ENCODE measurements at regions not wholly inside any gene's neighbourhood (a gene's known extent, or its start where the extent isn't known, plus 50 kb on each side); places are given as distances from the start of the nearest gene placed in this dataset.
"Not testable (repeated sequence)": the region's sequence is repeated elsewhere in the genome, so short reads cannot be mapped to it uniquely, and the experiment has no call there.

DNA sequence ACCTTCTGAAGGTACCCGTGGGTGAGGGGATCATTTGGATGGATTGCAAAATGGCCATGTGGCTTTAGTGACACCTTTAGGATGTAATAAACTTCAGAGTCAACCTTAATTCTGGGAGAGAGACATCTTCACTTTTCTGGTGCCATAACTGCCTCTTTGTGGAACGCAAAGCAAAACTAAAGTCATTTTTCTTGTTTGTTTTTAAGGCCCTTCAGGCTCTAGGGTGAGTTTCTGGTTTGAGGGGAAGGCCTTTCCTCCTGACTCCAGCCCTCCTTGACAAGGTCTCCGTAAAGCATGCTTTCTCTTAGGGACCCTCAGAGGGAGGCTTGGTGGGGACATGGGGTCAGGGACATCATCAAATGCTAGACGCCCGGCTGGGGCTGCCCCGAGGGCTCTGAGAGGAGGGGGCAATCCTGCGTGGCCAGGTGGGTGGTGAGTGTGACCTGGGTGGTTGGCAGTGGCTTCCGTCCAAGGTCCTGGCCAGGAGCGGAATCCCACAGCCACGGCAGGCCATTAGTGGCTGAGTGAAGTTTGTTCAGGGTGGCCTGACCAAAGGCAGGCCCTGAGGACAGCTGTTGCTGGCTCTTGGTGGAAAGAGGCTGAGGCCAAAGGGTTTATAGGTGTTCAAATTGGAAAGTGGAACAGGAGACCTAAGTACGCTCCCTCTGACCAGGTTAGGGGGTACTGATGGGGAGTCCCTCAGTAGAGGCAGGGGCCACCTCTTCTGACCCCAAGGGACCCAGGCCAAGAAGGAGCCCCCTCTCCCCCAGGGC is 112.2 kb downstream of the METRNL start:
- no peak for DNase-seq (ENCODE audit: low read depth)
- TF ChIP-seq, protein P1, sequence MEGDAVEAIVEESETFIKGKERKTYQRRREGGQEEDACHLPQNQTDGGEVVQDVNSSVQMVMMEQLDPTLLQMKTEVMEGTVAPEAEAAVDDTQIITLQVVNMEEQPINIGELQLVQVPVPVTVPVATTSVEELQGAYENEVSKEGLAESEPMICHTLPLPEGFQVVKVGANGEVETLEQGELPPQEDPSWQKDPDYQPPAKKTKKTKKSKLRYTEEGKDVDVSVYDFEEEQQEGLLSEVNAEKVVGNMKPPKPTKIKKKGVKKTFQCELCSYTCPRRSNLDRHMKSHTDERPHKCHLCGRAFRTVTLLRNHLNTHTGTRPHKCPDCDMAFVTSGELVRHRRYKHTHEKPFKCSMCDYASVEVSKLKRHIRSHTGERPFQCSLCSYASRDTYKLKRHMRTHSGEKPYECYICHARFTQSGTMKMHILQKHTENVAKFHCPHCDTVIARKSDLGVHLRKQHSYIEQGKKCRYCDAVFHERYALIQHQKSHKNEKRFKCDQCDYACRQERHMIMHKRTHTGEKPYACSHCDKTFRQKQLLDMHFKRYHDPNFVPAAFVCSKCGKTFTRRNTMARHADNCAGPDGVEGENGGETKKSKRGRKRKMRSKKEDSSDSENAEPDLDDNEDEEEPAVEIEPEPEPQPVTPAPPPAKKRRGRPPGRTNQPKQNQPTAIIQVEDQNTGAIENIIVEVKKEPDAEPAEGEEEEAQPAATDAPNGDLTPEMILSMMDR (IDR thresholded peaks at IDR 0.05; ENCODE audit: low read length, missing control alignments) = no peak
- no peak overlapping the region for H3K4me3 ChIP-seq (replicated peaks; ENCODE audit: low read depth, low read length)

DNA sequence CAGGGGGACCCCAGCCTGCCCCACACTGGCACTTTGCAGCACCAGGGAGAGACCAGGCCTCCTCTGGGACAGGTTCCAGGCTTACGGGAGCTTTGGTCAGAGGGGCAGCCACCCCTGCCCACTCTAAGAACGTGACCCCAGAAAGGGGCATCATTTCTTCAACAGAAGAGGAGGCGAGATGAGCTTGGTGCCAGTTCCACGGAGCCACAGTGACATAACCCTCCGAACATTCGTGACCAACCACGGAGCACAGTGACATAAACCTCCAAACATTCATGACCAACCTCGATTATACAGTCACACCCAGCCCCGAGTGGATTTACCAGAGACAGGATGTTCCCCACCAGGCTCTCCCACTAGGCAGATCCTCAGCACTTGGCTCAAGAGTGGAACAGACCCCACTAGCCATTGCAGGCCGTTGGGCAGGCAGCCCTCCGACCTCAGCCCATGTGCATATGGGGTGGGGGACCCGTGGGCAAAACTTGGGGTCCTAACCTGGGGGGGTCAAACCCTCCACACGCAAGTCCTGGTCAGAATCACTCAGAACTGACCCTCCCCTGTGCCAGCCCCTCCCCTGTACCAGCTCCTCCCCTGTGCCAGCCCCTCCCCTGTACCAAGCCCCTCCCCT is 112.9 kb downstream of the METRNL start:
- DNase-seq (ENCODE audit: low read depth) = no peak
- H3K4me3 ChIP-seq (replicated peaks; ENCODE audit: low read depth, low read length) = no peak overlapping the region
- TF ChIP-seq, protein P1 (IDR thresholded peaks at IDR 0.05; ENCODE audit: low read length, missing control alignments) = no peak

DNA sequence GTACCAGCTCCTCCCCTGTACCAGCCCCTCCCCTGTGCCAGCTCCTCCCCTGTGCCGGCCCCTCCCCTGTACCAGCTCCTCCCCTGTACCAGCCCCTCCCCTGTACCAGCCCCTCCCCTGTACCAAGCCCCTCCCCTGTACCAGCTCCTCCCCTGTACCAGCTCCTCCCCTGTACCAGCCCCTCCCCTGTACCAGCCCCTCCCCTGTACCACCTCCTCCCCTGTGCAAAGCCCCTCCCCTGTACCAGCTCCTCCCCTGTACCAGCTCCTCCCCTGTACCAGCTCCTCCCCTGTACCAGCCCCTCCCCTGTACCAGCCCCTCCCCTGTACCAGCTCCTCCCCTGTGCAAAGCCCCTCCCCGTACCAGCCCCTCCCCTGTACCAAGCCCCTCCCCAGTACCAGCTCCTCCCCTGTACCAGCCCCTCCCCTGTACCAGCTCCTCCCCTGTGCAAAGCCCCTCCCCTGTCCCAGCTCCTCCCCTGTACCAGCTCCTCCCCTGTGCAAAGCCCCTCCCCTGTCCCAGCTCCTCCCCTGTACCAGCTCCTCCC is 113.5 kb downstream of the METRNL start:
- not testable (repeated sequence) for DNase-seq (ENCODE audit: low read depth); H3K4me3 ChIP-seq (replicated peaks; ENCODE audit: low read depth, low read length)

DNA sequence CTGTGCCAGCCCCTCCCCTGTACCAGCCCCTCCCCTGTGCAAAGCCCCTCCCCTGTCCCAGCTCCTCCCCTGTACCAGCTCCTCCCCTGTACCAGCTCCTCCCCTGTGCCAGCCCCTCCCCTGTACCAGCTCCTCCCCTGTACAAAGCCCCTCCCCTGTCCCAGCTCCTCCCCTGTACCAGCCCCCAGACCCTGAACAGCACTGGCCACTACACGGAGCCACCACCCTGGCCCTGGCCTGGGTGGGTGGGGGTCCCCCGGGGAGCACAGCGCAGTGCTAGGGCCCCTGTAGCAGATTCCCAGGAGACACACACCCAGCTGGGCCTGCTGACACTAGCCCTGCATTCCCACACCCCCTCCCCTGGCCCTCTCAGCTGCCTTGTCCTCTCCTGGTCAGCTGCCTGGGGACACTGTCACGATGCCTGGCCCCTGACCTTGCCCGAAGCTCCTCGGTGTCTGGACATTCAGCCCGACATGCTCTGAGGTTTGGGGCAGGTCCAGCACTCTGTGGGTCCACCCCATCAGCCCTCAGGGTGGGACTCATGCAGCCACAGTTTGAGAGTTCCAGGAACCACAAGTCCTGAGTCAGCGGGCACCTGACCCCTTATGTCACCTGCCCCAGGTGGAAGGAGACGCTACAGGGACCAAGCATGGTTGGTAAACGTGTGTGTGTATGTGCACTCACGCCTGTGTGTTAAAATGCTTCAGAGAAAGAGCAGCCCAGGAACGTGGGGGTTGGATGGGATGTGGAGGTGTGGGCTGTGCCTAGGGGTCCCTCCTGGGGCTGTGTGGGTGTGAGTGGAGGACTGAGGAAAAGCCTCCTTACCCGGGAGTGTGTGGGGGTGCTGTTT is 114.2 kb downstream of the METRNL start:
- DNase-seq (ENCODE audit: low read depth) = no peak
- TF ChIP-seq, protein P1 (IDR thresholded peaks at IDR 0.05; ENCODE audit: low read length, missing control alignments) = no peak
- no peak overlapping the region for H3K4me3 ChIP-seq (replicated peaks; ENCODE audit: low read depth, low read length)

DNA sequence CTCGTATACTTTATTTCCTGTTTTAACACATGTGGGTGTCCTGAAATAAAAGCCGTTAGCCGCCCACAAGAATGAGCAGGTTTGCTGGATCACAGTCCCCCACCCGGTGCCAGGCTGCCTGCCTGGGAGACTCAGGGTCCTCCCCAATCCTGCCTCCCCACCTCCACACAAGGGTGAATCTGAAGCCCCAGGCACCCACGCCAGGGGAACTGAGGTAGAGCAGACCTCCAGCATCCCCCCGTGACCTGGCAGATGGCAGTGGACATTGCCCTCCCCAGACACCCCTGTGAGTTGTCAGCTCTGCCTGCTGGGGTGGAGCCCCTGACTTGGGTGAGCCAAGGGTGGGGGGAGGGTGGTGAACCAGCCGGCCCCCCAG is 114.8 kb downstream of the METRNL start:
- no peak overlapping the region for H3K4me3 ChIP-seq (replicated peaks; ENCODE audit: low read depth, low read length)
- TF ChIP-seq, protein P1 (IDR thresholded peaks at IDR 0.05; ENCODE audit: low read length, missing control alignments) = no peak
- no peak for DNase-seq (ENCODE audit: low read depth)

DNA sequence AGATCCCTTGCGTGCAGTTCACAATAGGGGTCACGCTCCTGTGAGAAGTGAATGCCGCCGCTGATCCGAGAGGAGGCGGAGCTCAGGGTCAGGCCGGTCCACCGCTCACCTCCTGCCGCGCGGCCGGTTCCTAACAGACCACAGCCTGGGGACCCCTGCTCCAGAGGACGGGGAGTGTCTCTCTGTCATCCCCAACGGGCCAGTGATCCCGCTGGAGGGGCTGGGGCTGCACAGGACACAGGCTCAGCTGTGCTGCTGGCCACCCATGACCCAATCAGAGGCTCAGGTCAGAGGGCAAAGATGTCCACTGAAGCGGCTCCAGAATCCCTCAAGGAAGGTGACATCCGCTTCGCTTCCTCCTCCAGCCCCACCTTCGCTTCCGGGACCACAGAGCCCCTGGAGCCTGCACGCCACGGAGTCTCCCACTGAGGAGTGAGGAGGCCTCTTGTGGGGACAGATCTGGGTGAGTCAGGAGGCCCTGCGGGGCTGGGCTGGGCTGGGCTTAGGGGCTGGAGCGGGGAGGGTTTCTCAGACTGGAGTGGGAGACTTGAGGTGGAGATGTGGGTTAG is 115.4 kb downstream of the METRNL start:
- no peak overlapping the region for H3K4me3 ChIP-seq (replicated peaks; ENCODE audit: low read depth, low read length)
- no peak for DNase-seq (ENCODE audit: low read depth)
- TF ChIP-seq, protein P1 (IDR thresholded peaks at IDR 0.05; ENCODE audit: low read length, missing control alignments) = no peak
